HCT116 (cell line): ENCODE measurements at regions not wholly inside any gene's neighbourhood (a gene's known extent, or its start where the extent isn't known, plus 50 kb on each side); places are given as distances from the start of the nearest gene placed in this dataset.

Source experiments
- ATAC-seq: fragments of 200-7000 bp; cut with Tn5 transposase; 2 replicates; pipeline ENCODE4 v1.9.1; 2020; ENCODE audit warnings: mild to moderate bottlenecking, moderate library complexity
- BruUV-seq: library from RNA; stranded (reverse); fragments of 400-500 nt; replicated peaks from 2 replicates; lab custom pipeline; 2021; lab: Mats Ljungman, UMichigan
- CTCF ChIA-PET: fragments of 300-600 bp; sonication (Branson Sonifier 250); formaldehyde crosslinking; loops from one replicate; lab custom pipeline; 2021; ENCODE audit warnings: antibody characterized with exemption; lab: Charles Lee
- POLR2A ChIA-PET: fragments of 300-600, 350-600 bp; sonication (Branson Sonifier 250); formaldehyde crosslinking; loops from one replicate; lab custom pipeline; 2021; ENCODE audit warnings: antibody characterized with exemption; lab: Charles Lee
- RAD21 ChIA-PET, 2 experiments: fragments of 300-600 bp; sonication (Branson Sonifier 250); formaldehyde crosslinking; loops; one replicate each; lab custom pipeline; 2023; ENCODE audit warnings: low total read pairs in 2 of 2; ENCODE audit not compliant: uncharacterized antibody in 2 of 2, unreplicated experiment in 2 of 2, low non-redundant PET in 1 of 2; lab: Charles Lee
- DNase-seq: peaks from one replicate; pipeline ENCODE4 v3.0.0-alpha.2; 2010; ENCODE audit warnings: low read depth, low spot score
- H2AFZ ChIP-seq: fragments of 200-600 bp; shearing (Covaris generic), sonication (generic); 2 replicates; pipeline ENCODE4 v1.6.1; 2017; ENCODE audit warnings: low read depth, mixed run types, mixed read lengths, antibody characterized with exemption, low read length; ENCODE audit not compliant: poor library complexity, severe bottlenecking
- H3K27ac ChIP-seq: 2 replicates; pipeline ENCODE4 v1.5.1; 2012; ENCODE audit warnings: low read depth, low read length
- H3K27me3 ChIP-seq: fragments of 200-600 bp; sonication (generic); 2 replicates; pipeline ENCODE4 v1.6.1; 2016; ENCODE audit warnings: mixed run types, low read length, mixed read lengths; ENCODE audit not compliant: insufficient read depth
- H3K36me3 ChIP-seq, 2 experiments: fragments of 200-500 bp in 1 of 2; fragments of 200-600 bp in 1 of 2; sonication (Bioruptor generic) in 1 of 2; sonication (generic) in 1 of 2; 2 replicates each; pipeline versions ENCODE4 v1.5.1 to v1.6.1; 2014 to 2016; ENCODE audit warnings: low read length in 2 of 2, inconsistent platforms in 1 of 2, mixed read lengths in 1 of 2, mixed run types in 1 of 2; ENCODE audit not compliant: insufficient read depth in 2 of 2, control insufficient read depth in 1 of 2
- H3K4me1 ChIP-seq, 2 experiments: fragments of 200-600 bp in 1 of 2; sonication (generic) in 1 of 2; 2 replicates each; pipeline versions ENCODE4 v1.5.1 to v1.6.1; 2012 to 2017; ENCODE audit warnings: low read length in 2 of 2, inconsistent platforms in 1 of 2, mild to moderate bottlenecking in 1 of 2, mixed read lengths in 1 of 2, mixed run types in 1 of 2, moderate library complexity in 1 of 2; ENCODE audit not compliant: insufficient read depth in 2 of 2, control insufficient read depth in 1 of 2
- H3K4me2 ChIP-seq: fragments of 200-600 bp; sonication (generic); 2 replicates; pipeline ENCODE4 v1.6.1; 2017; ENCODE audit warnings: mixed run types, low read length, mixed read lengths
- H3K4me3 ChIP-seq, 2 experiments: fragments of 200-600 bp in 1 of 2; sonication (generic) in 1 of 2; replicated peaks in 1 of 2; 2 replicates each; pipeline ENCODE4 v1.5.1; 2011 to 2016; ENCODE audit warnings: low read length in 2 of 2, control low read depth in 1 of 2, low read depth in 1 of 2, mild to moderate bottlenecking in 1 of 2, mixed read lengths in 1 of 2, mixed run types in 1 of 2
- H3K79me2 ChIP-seq: fragments of 200-600 bp; sonication (generic); 2 replicates; pipeline ENCODE4 v1.6.1; 2017; ENCODE audit warnings: mild to moderate bottlenecking, mixed run types, low read length, moderate library complexity, mixed read lengths; ENCODE audit not compliant: insufficient read depth
- H3K9ac ChIP-seq: fragments of 200-600 bp; sonication (generic); 2 replicates; pipeline ENCODE4 v1.6.1; 2016; ENCODE audit warnings: low read length, mixed read lengths
- H3K9me2 ChIP-seq: fragments of 200-600 bp; sonication (generic), shearing (Covaris generic); 2 replicates; pipeline ENCODE4 v1.6.1; 2017; ENCODE audit warnings: mixed run types, mild to moderate bottlenecking, moderate library complexity; ENCODE audit not compliant: insufficient read depth
- H3K9me3 ChIP-seq, 2 experiments: fragments of 200-500 bp in 1 of 2; fragments of 200-600 bp in 1 of 2; sonication (Bioruptor generic) in 1 of 2; sonication (generic) in 1 of 2; 2 replicates each; pipeline ENCODE4 v1.6.1; 2014 to 2017; ENCODE audit warnings: low read length in 2 of 2, mixed read lengths in 2 of 2, inconsistent platforms in 1 of 2, low read depth in 1 of 2, mild to moderate bottlenecking in 1 of 2, mixed run types in 1 of 2, moderate library complexity in 1 of 2; ENCODE audit not compliant: control insufficient read depth in 1 of 2, insufficient read depth in 1 of 2
- H4K20me1 ChIP-seq: fragments of 200-600 bp; sonication (generic), shearing (Covaris generic); 2 replicates; pipeline ENCODE4 v1.6.1; 2017; ENCODE audit warnings: mixed run types, mild to moderate bottlenecking, moderate library complexity; ENCODE audit not compliant: insufficient read depth
- CBX3 ChIP-seq: IDR thresholded peaks from 2 replicates; pipeline ENCODE4 v1.6.1; 2012; ENCODE audit warnings: low read depth
- CEBPB ChIP-seq: IDR thresholded peaks from 2 replicates; pipeline ENCODE4 v1.6.1; 2012; ENCODE audit warnings: low read depth
- ELF1 ChIP-seq: IDR thresholded peaks from 2 replicates; pipeline ENCODE4 v1.6.1; 2012; ENCODE audit warnings: low read depth, borderline replicate concordance
- EZH2 ChIP-seq: fragments of 200-600 bp; sonication (generic); IDR thresholded peaks from 2 replicates; pipeline ENCODE4 v1.6.1; 2017; ENCODE audit warnings: antibody characterized with exemption, mixed run types
- FOSL1 ChIP-seq: IDR thresholded peaks from 2 replicates; pipeline ENCODE4 v1.6.1; 2012; ENCODE audit warnings: low read depth
- POLR2A ChIP-seq: IDR thresholded peaks from 2 replicates; pipeline ENCODE4 v1.7.0; 2011; ENCODE audit warnings: borderline replicate concordance; ENCODE audit not compliant: insufficient read depth, insufficient read length; ENCODE audit errors: extremely low read depth
- POLR2AphosphoS5 ChIP-seq: IDR thresholded peaks from 2 replicates; pipeline ENCODE4 v1.6.1; 2011; ENCODE audit warnings: mild to moderate bottlenecking, low read depth, low read length, moderate library complexity
- RAD21 ChIP-seq: IDR thresholded peaks from 2 replicates; pipeline ENCODE4 v1.6.1; 2012; ENCODE audit warnings: low read depth, mild to moderate bottlenecking
- SIN3A ChIP-seq: IDR thresholded peaks from 2 replicates; pipeline ENCODE4 v1.6.1; 2012; ENCODE audit warnings: low read depth
- SP1 ChIP-seq: IDR thresholded peaks from 2 replicates; pipeline ENCODE4 v1.6.1; 2012; ENCODE audit warnings: low read depth
- SRF ChIP-seq: IDR thresholded peaks from 2 replicates; pipeline ENCODE4 v1.6.1; 2012; ENCODE audit warnings: low read depth
- YY1 ChIP-seq: IDR thresholded peaks from 2 replicates; pipeline ENCODE4 v1.6.1; 2011; ENCODE audit warnings: low read length, low read depth, moderate library complexity, mild to moderate bottlenecking; ENCODE audit not compliant: insufficient replicate concordance; ENCODE audit errors: extremely low read depth
- ZFX ChIP-seq: fragments of 450-650 bp; IDR thresholded peaks from 2 replicates; pipeline ENCODE4 v1.6.1; 2017
- ZNF274 ChIP-seq: fragments of 200-500 bp; sonication (Bioruptor generic); IDR thresholded peaks from 2 replicates; pipeline ENCODE4 v1.6.1; 2014; ENCODE audit warnings: mild to moderate bottlenecking, low read depth, low read length, inconsistent platforms
- intact Hi-C: fragments of 100-400 bp; cut with micrococcal nuclease; formaldehyde crosslinking; loops from 2 replicates; pipeline ENCODE4 v1.10.0; 2022
- TF ChIP-seq, protein P1 (sequence below): IDR thresholded peaks from 2 replicates; pipeline ENCODE4 v1.6.1; 2011; ENCODE audit warnings: mild to moderate bottlenecking, low read length, moderate library complexity; ENCODE audit not compliant: insufficient replicate concordance; ENCODE audit errors: extremely low read depth
- TF ChIP-seq, protein P2 (sequence below), 3 experiments: fragments of 200-600 bp in 1 of 3; sonication (generic) in 1 of 3; IDR thresholded peaks in 2 of 3; conservative IDR thresholded peaks in 1 of 3; 2 replicates each; pipeline ENCODE4 v1.5.1; 2012 to 2017; ENCODE audit warnings: low read depth in 2 of 3, low read length in 2 of 3, antibody characterized with exemption in 1 of 3, borderline replicate concordance in 1 of 3, control low read depth in 1 of 3, mild to moderate bottlenecking in 1 of 3, mixed read lengths in 1 of 3, mixed run types in 1 of 3, moderate library complexity in 1 of 3; ENCODE audit not compliant: insufficient read depth in 1 of 3
- TF ChIP-seq, protein P3 (sequence below): IDR thresholded peaks from 2 replicates; pipeline ENCODE4 v1.6.1; 2012
- TF ChIP-seq, protein P4 (sequence below): IDR thresholded peaks from 2 replicates; pipeline ENCODE4 v1.6.1; 2012; ENCODE audit warnings: low read depth
- TF ChIP-seq, protein P5 (sequence below): IDR thresholded peaks from 2 replicates; pipeline ENCODE4 v1.6.1; 2012

DNA sequence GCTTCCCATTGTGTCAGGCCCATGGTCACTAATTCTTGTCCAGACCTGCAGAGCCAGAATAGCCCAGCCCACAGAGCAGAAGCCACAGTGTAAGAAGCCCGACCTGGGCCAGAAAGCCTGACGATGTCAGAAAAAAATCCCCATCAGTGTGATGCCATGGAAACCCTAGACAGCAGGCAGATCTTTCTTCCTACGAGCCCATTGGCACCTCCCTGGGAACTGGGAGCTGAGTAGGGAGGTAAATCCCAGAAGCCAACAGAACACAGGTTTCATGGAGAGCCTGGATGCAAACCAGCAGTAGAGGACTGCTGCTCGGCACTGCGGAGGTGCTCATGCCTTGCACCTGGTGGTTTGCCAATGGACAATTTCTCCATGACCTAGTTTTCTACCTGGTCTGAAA is 82.2 kb upstream of the SLC22A16 start:
- H3K36me3 ChIP-seq: no peaks in the 10 kb centered on the region
- H3K9me2 ChIP-seq: no peaks in the 10 kb centered on the region; the same call in 1 of the 2 replicates
- no peak overlapping the region for H3K4me3 ChIP-seq
- POLR2A ChIA-PET: no interaction called here
- no peaks in the 10 kb centered on the region for H3K4me1 ChIP-seq
- no peaks in the 10 kb centered on the region for H3K27me3 ChIP-seq
- BruUV-seq: no TSS peak
- intact Hi-C loops: no loop called here
- H3K27ac ChIP-seq: no peak overlapping the region
- CTCF ChIA-PET: no interaction called here
- H3K79me2 ChIP-seq: no peaks in the 10 kb centered on the region
- H4K20me1 ChIP-seq: no peaks in the 10 kb centered on the region
- DNase-seq (no peak), ATAC-seq (no peak)
- H3K9ac ChIP-seq: no peak overlapping the region
- TF ChIP-seq, protein P1, sequence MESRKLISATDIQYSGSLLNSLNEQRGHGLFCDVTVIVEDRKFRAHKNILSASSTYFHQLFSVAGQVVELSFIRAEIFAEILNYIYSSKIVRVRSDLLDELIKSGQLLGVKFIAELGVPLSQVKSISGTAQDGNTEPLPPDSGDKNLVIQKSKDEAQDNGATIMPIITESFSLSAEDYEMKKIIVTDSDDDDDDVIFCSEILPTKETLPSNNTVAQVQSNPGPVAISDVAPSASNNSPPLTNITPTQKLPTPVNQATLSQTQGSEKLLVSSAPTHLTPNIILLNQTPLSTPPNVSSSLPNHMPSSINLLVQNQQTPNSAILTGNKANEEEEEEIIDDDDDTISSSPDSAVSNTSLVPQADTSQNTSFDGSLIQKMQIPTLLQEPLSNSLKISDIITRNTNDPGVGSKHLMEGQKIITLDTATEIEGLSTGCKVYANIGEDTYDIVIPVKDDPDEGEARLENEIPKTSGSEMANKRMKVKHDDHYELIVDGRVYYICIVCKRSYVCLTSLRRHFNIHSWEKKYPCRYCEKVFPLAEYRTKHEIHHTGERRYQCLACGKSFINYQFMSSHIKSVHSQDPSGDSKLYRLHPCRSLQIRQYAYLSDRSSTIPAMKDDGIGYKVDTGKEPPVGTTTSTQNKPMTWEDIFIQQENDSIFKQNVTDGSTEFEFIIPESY: no peak
- TF ChIP-seq SP1 (no peak), RAD21 (no peak), CBX3 (no peak), CEBPB (no peak), POLR2A (no peak), SRF (no peak), FOSL1 (no peak), POLR2AphosphoS5 (no peak), ZNF274 (no peak), EZH2 (no peak), YY1 (no peak), ZFX (no peak), ELF1 (no peak), SIN3A (no peak)
- TF ChIP-seq, protein P2, sequence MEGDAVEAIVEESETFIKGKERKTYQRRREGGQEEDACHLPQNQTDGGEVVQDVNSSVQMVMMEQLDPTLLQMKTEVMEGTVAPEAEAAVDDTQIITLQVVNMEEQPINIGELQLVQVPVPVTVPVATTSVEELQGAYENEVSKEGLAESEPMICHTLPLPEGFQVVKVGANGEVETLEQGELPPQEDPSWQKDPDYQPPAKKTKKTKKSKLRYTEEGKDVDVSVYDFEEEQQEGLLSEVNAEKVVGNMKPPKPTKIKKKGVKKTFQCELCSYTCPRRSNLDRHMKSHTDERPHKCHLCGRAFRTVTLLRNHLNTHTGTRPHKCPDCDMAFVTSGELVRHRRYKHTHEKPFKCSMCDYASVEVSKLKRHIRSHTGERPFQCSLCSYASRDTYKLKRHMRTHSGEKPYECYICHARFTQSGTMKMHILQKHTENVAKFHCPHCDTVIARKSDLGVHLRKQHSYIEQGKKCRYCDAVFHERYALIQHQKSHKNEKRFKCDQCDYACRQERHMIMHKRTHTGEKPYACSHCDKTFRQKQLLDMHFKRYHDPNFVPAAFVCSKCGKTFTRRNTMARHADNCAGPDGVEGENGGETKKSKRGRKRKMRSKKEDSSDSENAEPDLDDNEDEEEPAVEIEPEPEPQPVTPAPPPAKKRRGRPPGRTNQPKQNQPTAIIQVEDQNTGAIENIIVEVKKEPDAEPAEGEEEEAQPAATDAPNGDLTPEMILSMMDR (IDR thresholded peaks at IDR 0.05 in 2 of 3, conservative IDR thresholded peaks at IDR 0.05 in 1 of 3; ENCODE audit: borderline replicate concordance in 1 of 3, insufficient read depth in 1 of 3, low read depth in 2 of 3, low read length in 2 of 3): no peak
- TF ChIP-seq, protein P3, sequence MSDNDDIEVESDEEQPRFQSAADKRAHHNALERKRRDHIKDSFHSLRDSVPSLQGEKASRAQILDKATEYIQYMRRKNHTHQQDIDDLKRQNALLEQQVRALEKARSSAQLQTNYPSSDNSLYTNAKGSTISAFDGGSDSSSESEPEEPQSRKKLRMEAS: no peak
- TF ChIP-seq, protein P4, sequence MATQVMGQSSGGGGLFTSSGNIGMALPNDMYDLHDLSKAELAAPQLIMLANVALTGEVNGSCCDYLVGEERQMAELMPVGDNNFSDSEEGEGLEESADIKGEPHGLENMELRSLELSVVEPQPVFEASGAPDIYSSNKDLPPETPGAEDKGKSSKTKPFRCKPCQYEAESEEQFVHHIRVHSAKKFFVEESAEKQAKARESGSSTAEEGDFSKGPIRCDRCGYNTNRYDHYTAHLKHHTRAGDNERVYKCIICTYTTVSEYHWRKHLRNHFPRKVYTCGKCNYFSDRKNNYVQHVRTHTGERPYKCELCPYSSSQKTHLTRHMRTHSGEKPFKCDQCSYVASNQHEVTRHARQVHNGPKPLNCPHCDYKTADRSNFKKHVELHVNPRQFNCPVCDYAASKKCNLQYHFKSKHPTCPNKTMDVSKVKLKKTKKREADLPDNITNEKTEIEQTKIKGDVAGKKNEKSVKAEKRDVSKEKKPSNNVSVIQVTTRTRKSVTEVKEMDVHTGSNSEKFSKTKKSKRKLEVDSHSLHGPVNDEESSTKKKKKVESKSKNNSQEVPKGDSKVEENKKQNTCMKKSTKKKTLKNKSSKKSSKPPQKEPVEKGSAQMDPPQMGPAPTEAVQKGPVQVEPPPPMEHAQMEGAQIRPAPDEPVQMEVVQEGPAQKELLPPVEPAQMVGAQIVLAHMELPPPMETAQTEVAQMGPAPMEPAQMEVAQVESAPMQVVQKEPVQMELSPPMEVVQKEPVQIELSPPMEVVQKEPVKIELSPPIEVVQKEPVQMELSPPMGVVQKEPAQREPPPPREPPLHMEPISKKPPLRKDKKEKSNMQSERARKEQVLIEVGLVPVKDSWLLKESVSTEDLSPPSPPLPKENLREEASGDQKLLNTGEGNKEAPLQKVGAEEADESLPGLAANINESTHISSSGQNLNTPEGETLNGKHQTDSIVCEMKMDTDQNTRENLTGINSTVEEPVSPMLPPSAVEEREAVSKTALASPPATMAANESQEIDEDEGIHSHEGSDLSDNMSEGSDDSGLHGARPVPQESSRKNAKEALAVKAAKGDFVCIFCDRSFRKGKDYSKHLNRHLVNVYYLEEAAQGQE: no peak
- TF ChIP-seq, protein P5, sequence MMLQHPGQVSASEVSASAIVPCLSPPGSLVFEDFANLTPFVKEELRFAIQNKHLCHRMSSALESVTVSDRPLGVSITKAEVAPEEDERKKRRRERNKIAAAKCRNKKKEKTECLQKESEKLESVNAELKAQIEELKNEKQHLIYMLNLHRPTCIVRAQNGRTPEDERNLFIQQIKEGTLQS: no peak
- no peak overlapping the region for H3K4me2 ChIP-seq
- RAD21 ChIA-PET: no interaction called here
- H2AFZ ChIP-seq: no peak overlapping the region
- no peaks in the 10 kb centered on the region for H3K9me3 ChIP-seq
